GM08714 (cell line): ENCODE measurements at regions not wholly inside any gene's neighbourhood (a gene's known extent, or its start where the extent isn't known, plus 50 kb on each side); places are given as distances from the start of the nearest gene placed in this dataset.

ENCODE experiments used
- H3K4me3 ChIP-seq: fragments of 200-500 bp; sonication (Bioruptor generic); 2 replicates; pipeline ENCODE4 v1.5.1; 2014; ENCODE audit warnings: mild to moderate bottlenecking, low read length, inconsistent platforms
- ZNF274 ChIP-seq: IDR thresholded peaks from 2 replicates; pipeline ENCODE4 v1.6.1; 2012; ENCODE audit warnings: mild to moderate bottlenecking, low read depth, low read length

GRCh38 chr13:22212576-22212975 is 541.7 kb downstream of the FGF9 start:
- TF ChIP-seq ZNF274, result no peak
- H3K4me3 ChIP-seq, result no peak overlapping the region

DNA sequence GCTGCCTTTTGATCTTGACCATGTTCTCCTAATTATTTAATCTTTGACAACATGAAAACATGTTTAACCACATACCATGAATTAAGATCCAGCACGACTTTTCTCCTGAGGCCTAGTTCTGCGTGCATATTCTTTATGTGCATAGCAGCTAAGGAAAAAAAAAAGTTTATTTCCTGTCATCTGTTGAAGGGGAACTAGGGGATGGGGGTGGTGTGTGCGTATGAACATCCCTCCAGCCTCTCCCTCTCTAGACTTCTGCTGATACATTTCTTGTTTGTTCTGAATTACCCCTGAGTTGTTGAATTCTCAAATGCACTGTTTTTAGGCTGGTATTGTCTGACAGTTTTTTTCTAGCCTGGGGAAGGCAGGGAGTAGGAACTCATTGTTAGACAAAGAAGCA is 543.3 kb downstream of the FGF9 start:
- no peak overlapping the region for H3K4me3 ChIP-seq
- no peak for TF ChIP-seq ZNF274

DNA sequence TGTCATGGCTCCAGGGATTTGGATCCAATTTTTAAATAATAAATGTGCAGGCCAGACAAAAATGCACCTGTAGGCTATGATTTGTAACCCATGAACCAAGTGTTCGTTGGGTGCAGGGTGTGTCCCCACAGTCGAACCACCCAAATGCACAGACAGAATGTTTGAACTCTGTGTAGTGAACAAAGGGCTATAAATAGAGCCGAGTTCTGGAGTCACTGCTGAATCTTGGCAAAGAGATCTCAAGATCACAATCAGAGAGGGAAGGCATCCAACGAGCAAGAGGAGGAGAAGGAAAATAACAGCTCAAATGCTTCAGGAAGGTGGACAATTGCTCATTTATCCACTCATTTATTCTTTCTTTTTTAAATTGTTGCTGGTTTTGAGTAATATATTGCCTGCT is 547.9 kb downstream of the FGF9 start:
- H3K4me3 ChIP-seq, result no peak overlapping the region
- no peak for TF ChIP-seq ZNF274

DNA sequence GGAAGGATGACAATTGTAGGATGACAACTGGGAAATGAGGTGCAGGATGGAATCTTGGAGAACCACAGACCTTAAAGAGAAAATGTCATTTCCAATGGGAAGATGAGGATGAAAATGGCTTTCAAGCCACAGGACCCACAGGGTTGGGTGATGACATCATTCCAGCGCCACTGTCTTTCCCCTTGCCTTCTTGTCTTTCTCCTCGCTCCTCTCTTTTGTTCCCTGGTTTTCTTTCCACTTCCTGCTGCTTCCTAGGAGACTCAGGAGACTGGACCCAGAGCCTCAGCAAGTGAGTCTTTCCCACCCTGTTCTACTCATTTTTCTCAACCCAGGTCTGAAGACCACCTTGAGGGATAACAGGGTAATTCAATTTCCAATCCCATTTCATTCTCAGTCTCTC is 548.8 kb downstream of the FGF9 start:
- TF ChIP-seq ZNF274, result no peak

DNA sequence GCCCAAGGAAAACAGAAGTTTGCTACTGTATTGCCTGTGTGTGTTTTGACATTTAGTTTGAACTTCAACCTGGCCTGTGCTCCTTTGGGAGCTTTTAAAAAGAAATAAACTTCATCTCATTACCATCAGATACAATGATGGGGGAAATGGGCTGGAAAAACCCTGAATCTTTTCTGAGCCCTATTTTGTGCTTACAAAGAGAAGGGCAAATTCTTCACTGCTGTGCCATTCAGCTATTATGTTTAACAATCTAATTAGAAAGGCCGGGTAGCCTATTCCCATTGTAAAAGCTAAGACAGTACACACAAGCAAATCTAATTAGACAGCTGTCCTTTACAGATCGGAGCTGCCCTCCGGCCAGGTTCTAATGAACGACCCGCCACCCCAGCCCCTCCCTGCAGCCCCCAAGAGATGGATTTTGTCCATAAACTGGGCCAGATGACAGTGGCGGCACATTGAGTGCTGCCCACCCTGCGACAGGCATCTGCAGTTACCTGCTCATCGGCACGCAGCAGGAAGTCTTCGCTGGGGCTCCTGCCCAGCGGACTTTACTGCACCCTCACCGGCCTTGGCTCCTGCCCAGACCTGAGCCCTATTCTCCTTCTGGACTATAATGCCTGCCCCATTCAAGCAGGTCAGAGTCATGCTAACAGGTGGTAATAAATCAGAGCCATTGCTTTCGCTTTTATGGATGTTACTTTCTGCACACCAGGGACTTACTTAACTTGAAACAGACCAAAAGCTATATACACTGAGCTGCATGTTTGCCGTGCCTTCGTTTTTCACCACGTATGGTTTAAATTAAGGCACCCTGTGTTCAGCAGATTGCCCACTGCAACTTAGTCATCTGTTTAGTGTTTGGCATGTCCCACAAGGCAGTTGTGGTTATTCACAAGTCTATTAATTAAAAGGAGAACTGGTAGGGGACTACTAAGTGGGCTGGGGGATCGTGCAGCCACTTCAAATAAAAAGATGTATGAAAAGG is 549.6 kb downstream of the FGF9 start:
- no peak for TF ChIP-seq ZNF274
- no peak overlapping the region for H3K4me3 ChIP-seq

More for the DNA sequence above, 548.8 kb downstream of the FGF9 start:
- no peak overlapping the region for H3K4me3 ChIP-seq

DNA sequence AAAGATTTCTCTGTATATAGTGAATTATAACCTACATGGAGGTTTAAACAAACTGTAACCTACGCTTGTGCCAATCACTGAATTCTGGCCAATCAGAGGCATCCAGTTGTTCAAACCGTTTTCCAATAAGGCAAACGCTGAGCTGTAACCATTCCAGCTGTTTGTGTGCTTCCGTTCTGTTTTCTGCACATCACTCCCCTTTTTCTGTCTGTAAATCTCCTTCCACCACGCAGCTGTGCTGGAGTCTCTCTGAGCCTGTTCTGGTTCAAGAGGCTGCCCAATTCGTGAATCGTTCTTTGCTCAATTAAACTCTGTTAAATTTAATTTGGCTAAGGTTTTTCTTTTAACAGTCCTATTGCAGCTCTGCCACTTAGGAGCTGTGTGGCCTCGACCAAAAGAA is 552.5 kb downstream of the FGF9 start:
- H3K4me3 ChIP-seq, result no peak overlapping the region
- no peak for TF ChIP-seq ZNF274

GRCh38 chr13:22226086-22226485 is 555.2 kb downstream of the FGF9 start:
- no peak for TF ChIP-seq ZNF274
- H3K4me3 ChIP-seq, result no peak overlapping the region

- no peak overlapping the region for H3K4me3 ChIP-seq
- TF ChIP-seq ZNF274, result no peak
These were observed 557.0 kb downstream of the FGF9 start for GRCh38 chr13:22227895-22228294.

- H3K4me3 ChIP-seq, result no peak overlapping the region
- no peak for TF ChIP-seq ZNF274
These were observed 559.0 kb downstream of the FGF9 start for GRCh38 chr13:22229916-22230315.

DNA sequence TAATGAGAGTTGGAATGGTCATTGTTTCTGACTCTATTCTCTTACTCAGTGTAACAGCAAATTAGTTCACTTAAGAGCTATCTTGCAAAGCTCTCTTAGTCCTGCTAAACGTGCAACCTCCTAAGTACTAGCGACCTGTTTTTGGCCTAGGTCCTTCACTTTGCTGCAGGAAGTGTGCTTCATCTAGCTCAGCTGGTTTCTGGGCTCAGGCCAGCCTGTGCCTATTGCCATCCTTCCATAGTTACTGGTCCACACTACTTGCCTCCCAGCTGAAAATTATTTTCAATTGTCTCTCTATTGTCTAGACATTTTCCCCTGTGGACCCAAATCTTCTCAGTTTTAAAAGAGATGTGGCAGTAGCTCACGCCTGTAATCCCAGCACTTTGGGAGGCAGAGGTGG is 561.3 kb downstream of the FGF9 start:
- H3K4me3 ChIP-seq, result no peak overlapping the region
- no peak for TF ChIP-seq ZNF274

- no peak for TF ChIP-seq ZNF274
- no peak overlapping the region for H3K4me3 ChIP-seq
These were observed 564.5 kb downstream of the FGF9 start for GRCh38 chr13:22235285-22235949.

- H3K4me3 ChIP-seq, result no peak overlapping the region
- TF ChIP-seq ZNF274, result no peak
These were observed 565.0 kb downstream of the FGF9 start for GRCh38 chr13:22235950-22236290.

DNA sequence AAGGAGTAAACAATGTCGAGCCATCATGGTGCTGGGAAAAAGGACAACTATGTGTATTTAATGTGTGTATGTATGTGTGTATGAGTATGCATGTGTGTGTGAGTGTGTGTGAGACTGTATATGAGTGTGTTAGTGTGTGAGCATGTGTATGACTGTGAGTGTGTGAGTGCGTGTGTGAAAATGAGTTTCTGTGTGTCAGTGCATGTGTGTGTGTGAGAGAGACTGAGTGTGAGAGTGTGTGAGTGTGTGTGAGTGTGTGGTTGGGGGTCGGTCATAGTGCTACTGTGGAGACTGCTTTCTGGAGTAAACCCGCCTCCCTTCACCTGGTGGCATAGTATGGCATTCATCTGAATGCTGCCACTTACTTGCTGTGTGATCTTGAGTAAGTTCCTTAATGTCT is 567.4 kb downstream of the FGF9 start:
- H3K4me3 ChIP-seq, result no peak overlapping the region
- no peak for TF ChIP-seq ZNF274

GRCh38 chr13:22240716-22241115 is 569.8 kb downstream of the FGF9 start:
- no peak for TF ChIP-seq ZNF274
- no peak overlapping the region for H3K4me3 ChIP-seq
